Subcutaneous abdominal adipose tissue (tissue), 5 donors: ENCODE measurements at regions not wholly inside any gene's neighbourhood (a gene's known extent, or its start where the extent isn't known, plus 50 kb on each side); places are given as distances from the start of the nearest gene placed in this dataset.

ENCODE experiments used
- H3K27ac ChIP-seq: one replicate; pipeline ENCODE4 v1.7.0; 2013; ENCODE audit warnings: low read depth, mild to moderate bottlenecking, inconsistent platforms, low read length, moderate library complexity
- H3K27me3 ChIP-seq, 5 donors: one replicate each; pipeline ENCODE4 v1.7.0; 2013; ENCODE audit warnings: low read length in 5 of 5, inconsistent platforms in 1 of 5; ENCODE audit not compliant: control insufficient read depth in 5 of 5, insufficient read depth in 4 of 5
- H3K36me3 ChIP-seq, 5 donors: one replicate each; pipeline ENCODE4 v1.7.0; 2013; ENCODE audit warnings: low read length in 5 of 5; ENCODE audit not compliant: control insufficient read depth in 5 of 5, insufficient read depth in 5 of 5
- H3K4me1 ChIP-seq, 5 donors: one replicate each; pipeline ENCODE4 v1.7.0; 2013; ENCODE audit warnings: low read length in 5 of 5, mild to moderate bottlenecking in 3 of 5, moderate library complexity in 1 of 5; ENCODE audit not compliant: control insufficient read depth in 5 of 5, insufficient read depth in 5 of 5
- H3K4me3 ChIP-seq, 5 donors: one replicate each; pipeline ENCODE4 v1.7.0; 2013; ENCODE audit warnings: low read length in 5 of 5, low read depth in 1 of 5
- H3K9ac ChIP-seq, 5 donors: one replicate each; pipeline ENCODE4 v1.7.0; 2013; ENCODE audit warnings: low read length in 5 of 5, mild to moderate bottlenecking in 4 of 5, moderate library complexity in 3 of 5
- H3K9me3 ChIP-seq, 5 donors: one replicate each; pipeline ENCODE4 v1.7.0; 2013; ENCODE audit warnings: low read length in 5 of 5; ENCODE audit not compliant: control insufficient read depth in 5 of 5
- donor health status: healthy.
- donor health status: healthy.
- donor health status: healthy.
- donor health status: healthy.
- donor health status: healthy.

DNA sequence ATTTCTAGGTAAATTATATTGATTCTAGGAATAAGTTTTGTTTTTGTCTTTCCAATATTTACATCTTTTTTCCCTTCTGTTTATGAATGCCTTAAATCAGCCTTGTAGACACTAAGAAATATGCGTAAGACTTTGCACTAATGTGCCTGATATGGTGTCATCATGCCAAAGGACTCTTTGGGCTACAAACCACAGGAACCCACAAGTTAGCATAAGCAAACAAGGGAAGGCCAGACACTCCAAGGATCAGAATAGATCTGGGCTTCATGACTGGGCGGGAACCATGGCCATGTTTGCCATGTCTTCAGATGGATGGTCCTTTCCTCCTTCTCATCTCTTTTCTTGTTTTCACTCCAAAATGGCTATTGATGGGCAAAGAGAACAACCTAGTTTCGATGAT lies 242.2 kb upstream of the CHRNA7 start:
- Histone ChIP-seq H3K4me1 (no peaks in the 10 kb centered on the region), H3K9ac (no peak overlapping the region), H3K36me3 (no peaks in the 10 kb centered on the region), H3K4me3 (no peak overlapping the region), H3K27ac (no peak overlapping the region), H3K27me3 (no peaks in the 10 kb centered on the region), H3K9me3 (no peaks in the 10 kb centered on the region)

GRCh38 chr15:31792611-31793199 lies 237.6 kb upstream of the CHRNA7 start:
- Histone ChIP-seq H3K4me1 (no peaks in the 10 kb centered on the region), H3K4me3 (no peak overlapping the region), H3K27me3 (no peaks in the 10 kb centered on the region), H3K27ac (no peak overlapping the region), H3K9ac (no peak overlapping the region), H3K36me3 (no peaks in the 10 kb centered on the region), H3K9me3 (no peaks in the 10 kb centered on the region)

DNA sequence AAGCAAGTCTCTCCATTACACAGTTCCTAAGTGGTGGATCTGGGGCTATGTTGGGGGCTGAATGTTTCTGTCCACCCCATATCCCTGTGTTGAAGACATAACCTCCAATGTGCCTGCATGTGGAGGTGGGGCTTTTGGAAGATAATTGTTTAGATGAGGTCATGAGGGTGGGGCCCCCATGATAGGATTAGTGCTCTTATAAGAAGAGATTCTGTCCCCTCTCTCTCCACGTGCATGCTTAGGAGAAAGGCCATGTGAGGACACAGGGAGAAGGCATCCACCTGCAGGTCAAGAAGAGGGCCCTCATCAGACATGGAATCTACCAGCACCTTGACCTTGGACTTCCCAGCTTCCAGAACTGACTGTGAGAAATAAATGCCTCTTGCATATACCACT lies 231.0 kb upstream of the CHRNA7 start:
- Histone ChIP-seq H3K9me3 (peaks cover 0 to 3% (median 0%) of the 10 kb centered on the region in 5 donors), H3K27ac (no peak overlapping the region), H3K36me3 (no peaks in the 10 kb centered on the region), H3K9ac (no peak overlapping the region), H3K4me1 (no peaks in the 10 kb centered on the region), H3K4me3 (no peak overlapping the region), H3K27me3 (no peaks in the 10 kb centered on the region)

- Histone ChIP-seq H3K9ac (no peak overlapping the region), H3K4me3 (no peak overlapping the region), H3K9me3 (peaks cover 0 to 3% (median 0%) of the 10 kb centered on the region in 5 donors), H3K36me3 (no peaks in the 10 kb centered on the region), H3K27me3 (no peaks in the 10 kb centered on the region), H3K4me1 (no peaks in the 10 kb centered on the region), H3K27ac (no peak overlapping the region)
Measured at GRCh38 chr15:31799715-31800321, 230.5 kb upstream of the CHRNA7 start.

DNA sequence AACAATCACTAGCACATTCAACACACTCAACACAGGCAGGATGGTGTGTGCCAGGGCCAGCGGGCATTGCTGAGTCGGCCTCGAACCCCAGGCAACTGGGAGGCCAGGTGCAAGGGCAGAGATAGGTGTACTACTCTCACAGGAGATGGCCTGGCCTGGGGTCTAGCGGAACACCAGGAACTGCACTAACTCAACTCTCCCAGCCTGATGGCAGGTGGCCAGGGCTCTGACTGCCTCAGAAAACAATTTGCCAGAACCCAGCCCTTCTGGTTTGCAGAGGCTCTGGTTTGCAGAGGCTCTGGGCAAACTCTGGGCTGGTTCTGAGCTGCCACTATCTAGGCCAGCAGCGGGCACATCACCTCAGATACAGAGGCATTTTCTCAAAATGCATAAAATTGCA lies 229.2 kb upstream of the CHRNA7 start:
- Histone ChIP-seq H3K27ac (no peak overlapping the region), H3K27me3 (no peaks in the 10 kb centered on the region), H3K36me3 (no peaks in the 10 kb centered on the region), H3K9me3 (peaks cover 0 to 3% (median 0%) of the 10 kb centered on the region in 5 donors), H3K4me3 (no peak overlapping the region), H3K4me1 (no peaks in the 10 kb centered on the region), H3K9ac (no peak overlapping the region)

DNA sequence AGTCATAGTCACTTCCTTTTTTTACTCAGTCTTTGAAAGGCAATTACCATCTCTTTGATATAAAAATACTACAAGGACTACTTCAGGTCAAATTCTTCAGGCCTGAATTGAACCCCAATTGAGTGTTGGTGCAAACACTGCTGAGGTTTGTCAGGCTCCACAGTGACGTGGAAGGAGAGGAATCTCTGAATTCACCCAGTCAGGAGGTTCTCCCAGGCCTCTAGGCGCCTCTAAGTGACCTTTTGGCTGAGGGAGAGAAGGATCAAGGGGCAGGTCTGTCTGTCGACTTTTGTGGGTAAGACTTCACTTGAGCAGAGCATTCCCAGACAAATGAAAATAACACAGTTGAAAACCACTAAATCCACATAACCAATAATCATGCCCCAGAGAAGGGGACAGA lies 227.6 kb upstream of the CHRNA7 start:
- H3K9ac ChIP-seq, result no peak overlapping the region
- no peak overlapping the region for H3K27ac ChIP-seq
- H3K4me1 ChIP-seq, result no peaks in the 10 kb centered on the region
- peaks cover 0 to 3% (median 0%) of the 10 kb centered on the region in 5 donors for H3K9me3 ChIP-seq
- H3K4me3 ChIP-seq, result no peak overlapping the region
- H3K27me3 ChIP-seq, result no peaks in the 10 kb centered on the region
- no peaks in the 10 kb centered on the region for H3K36me3 ChIP-seq

GRCh38 chr15:31803388-31803884 lies 226.9 kb upstream of the CHRNA7 start:
- no peak overlapping the region for H3K27ac ChIP-seq
- H3K4me1 ChIP-seq, result no peaks in the 10 kb centered on the region
- no peaks in the 10 kb centered on the region for H3K36me3 ChIP-seq
- no peaks in the 10 kb centered on the region for H3K27me3 ChIP-seq
- H3K9ac ChIP-seq, result no peak overlapping the region
- H3K9me3 ChIP-seq, result peaks cover 0 to 3% (median 0%) of the 10 kb centered on the region in 5 donors
- H3K4me3 ChIP-seq, result no peak overlapping the region

GRCh38 chr15:31805090-31805662 lies 225.1 kb upstream of the CHRNA7 start:
- H3K4me3 ChIP-seq, result no peak overlapping the region
- no peaks in the 10 kb centered on the region for H3K36me3 ChIP-seq
- H3K9ac ChIP-seq, result no peak overlapping the region
- no peaks in the 10 kb centered on the region for H3K4me1 ChIP-seq
- H3K27ac ChIP-seq, result no peak overlapping the region
- peaks cover 0 to 8% (median 3%) of the 10 kb centered on the region in 5 donors for H3K9me3 ChIP-seq
- H3K27me3 ChIP-seq, result no peaks in the 10 kb centered on the region

DNA sequence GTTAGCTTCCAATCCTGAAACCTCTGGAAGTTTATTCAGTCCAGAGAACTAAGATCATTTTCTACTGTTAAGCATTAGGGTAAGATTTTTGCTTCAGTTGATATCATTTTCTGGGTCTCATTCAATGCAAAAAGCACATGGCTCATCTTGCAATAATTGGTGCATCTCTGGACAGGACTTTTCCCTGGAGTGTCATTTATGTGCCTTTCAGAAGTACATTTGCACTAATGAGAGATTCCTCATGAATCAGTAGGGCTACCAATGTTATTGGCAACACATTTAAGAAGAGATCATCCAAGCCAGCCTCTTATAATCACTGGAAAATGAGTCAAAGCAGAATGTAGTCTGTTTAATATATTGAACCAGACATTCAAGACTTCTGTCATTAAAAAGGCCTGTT lies 224.2 kb upstream of the CHRNA7 start:
- Histone ChIP-seq H3K4me1 (no peaks in the 10 kb centered on the region), H3K27me3 (no peaks in the 10 kb centered on the region), H3K9me3 (peaks cover 0 to 12% (median 6%) of the 10 kb centered on the region in 5 donors), H3K36me3 (no peaks in the 10 kb centered on the region), H3K9ac (no peak overlapping the region), H3K27ac (no peak overlapping the region), H3K4me3 (no peak overlapping the region)

GRCh38 chr15:31811641-31812040 lies 218.7 kb upstream of the CHRNA7 start:
- Histone ChIP-seq H3K9me3 (peaks cover 0 to 12% (median 6%) of the 10 kb centered on the region in 5 donors), H3K4me1 (no peaks in the 10 kb centered on the region), H3K27ac (no peak overlapping the region), H3K4me3 (no peak overlapping the region), H3K36me3 (no peaks in the 10 kb centered on the region), H3K9ac (no peak overlapping the region), H3K27me3 (no peaks in the 10 kb centered on the region)
